NCI-H748 (cell line): ENCODE measurements at regions not wholly inside any gene's neighbourhood (a gene's known extent, or its start where the extent isn't known, plus 50 kb on each side); places are given as distances from the start of the nearest gene placed in this dataset.

ENCODE experiments used
- DNase-seq: peaks from one replicate; lab custom pipeline; 2025; ENCODE audit not compliant: unreplicated experiment; lab: John Stamatoyannopoulos, UW

GRCh38 chr17:72022328-72023275 is 98.2 kb upstream of the SOX9 start:
- no peak for DNase-seq

- DNase-seq = no peak
These were observed 96.4 kb upstream of the SOX9 start for GRCh38 chr17:72024457-72024856.

- peak; percentile 59 for DNase-seq
These were observed 95.7 kb upstream of the SOX9 start for GRCh38 chr17:72025113-72025512.

GRCh38 chr17:72030067-72030899 is 90.5 kb upstream of the SOX9 start:
- peak; percentile 90 for DNase-seq

GRCh38 chr17:72031219-72031884 is 89.5 kb upstream of the SOX9 start:
- peak; percentile 54 for DNase-seq

GRCh38 chr17:72033334-72033733 is 87.5 kb upstream of the SOX9 start:
- no peak for DNase-seq

GRCh38 chr17:72034000-72034399 is 86.8 kb upstream of the SOX9 start:
- no peak for DNase-seq

- DNase-seq = no peak
These were observed 82.4 kb upstream of the SOX9 start for GRCh38 chr17:72038427-72038826.

GRCh38 chr17:72039490-72039889 is 81.3 kb upstream of the SOX9 start:
- no peak for DNase-seq

- DNase-seq = no peak
These were observed 74.6 kb upstream of the SOX9 start for GRCh38 chr17:72046178-72046577.

GRCh38 chr17:72046643-72047612 is 73.9 kb upstream of the SOX9 start:
- DNase-seq = no peak

GRCh38 chr17:72049914-72050313 is 70.9 kb upstream of the SOX9 start:
- no peak for DNase-seq

- no peak for DNase-seq
These were observed 67.8 kb upstream of the SOX9 start for GRCh38 chr17:72053036-72053435.

GRCh38 chr17:72053449-72053848 is 67.4 kb upstream of the SOX9 start:
- DNase-seq = no peak

- no peak for DNase-seq
These were observed 64.7 kb upstream of the SOX9 start for GRCh38 chr17:72056155-72056554.

- DNase-seq = peak; percentile 20
These were observed 64.0 kb upstream of the SOX9 start for GRCh38 chr17:72056727-72057290.

GRCh38 chr17:72060084-72060483 is 60.7 kb upstream of the SOX9 start:
- no peak for DNase-seq

- no peak for DNase-seq
These were observed 57.6 kb upstream of the SOX9 start for GRCh38 chr17:72063262-72063661.

- DNase-seq = no peak
These were observed 56.9 kb upstream of the SOX9 start for GRCh38 chr17:72063756-72064450.
